A673 (cell line): ENCODE measurements at regions not wholly inside any gene's neighbourhood (a gene's known extent, or its start where the extent isn't known, plus 50 kb on each side); places are given as distances from the start of the nearest gene placed in this dataset.

Source experiments
- BruUV-seq: library from RNA; stranded (reverse); fragments of 400-500 nt; replicated peaks from 2 replicates; lab custom pipeline; 2021; lab: Mats Ljungman, UMichigan
- CTCF ChIA-PET: fragments of 300-600 bp; sonication (Branson Sonifier 250); formaldehyde crosslinking; loops from one replicate; lab custom pipeline; 2022; ENCODE audit warnings: antibody characterized with exemption; lab: Charles Lee
- POLR2A ChIA-PET: fragments of 300-600 bp; sonication (Branson Sonifier 250); formaldehyde crosslinking; loops from one replicate; lab custom pipeline; 2022; ENCODE audit warnings: antibody characterized with exemption; ENCODE audit not compliant: low non-redundant PET; lab: Charles Lee
- DNase-seq: peaks from one replicate; pipeline ENCODE4 v3.0.0-alpha.2; 2015; ENCODE audit warnings: low spot score
- H3K27ac ChIP-seq: fragments of 200-600 bp; sonication (generic); 2 replicates; pipeline ENCODE4 v1.5.1; 2016; ENCODE audit warnings: mixed run types, low read depth, mild to moderate bottlenecking, mixed read lengths, antibody characterized with exemption, low read length; ENCODE audit not compliant: poor library complexity, severe bottlenecking
- H3K27me3 ChIP-seq: fragments of 200-600 bp; sonication (generic); replicated peaks from 2 replicates; pipeline ENCODE4 v1.6.1; 2017; ENCODE audit warnings: mixed run types, low read depth, mild to moderate bottlenecking, mixed read lengths, antibody characterized with exemption, low read length; ENCODE audit not compliant: insufficient read depth, poor library complexity
- H3K36me3 ChIP-seq: fragments of 200-600 bp; sonication (generic); 2 replicates; pipeline ENCODE4 v1.6.1; 2016; ENCODE audit warnings: mixed run types, mild to moderate bottlenecking, mixed read lengths, antibody characterized with exemption, low read length; ENCODE audit not compliant: insufficient read depth, poor library complexity, severe bottlenecking
- H3K4me1 ChIP-seq: fragments of 200-600 bp; sonication (generic); 2 replicates; pipeline ENCODE4 v1.6.1; 2017; ENCODE audit warnings: mixed run types, mild to moderate bottlenecking, mixed read lengths, antibody characterized with exemption, low read length; ENCODE audit not compliant: insufficient read depth, poor library complexity, severe bottlenecking
- H3K4me3 ChIP-seq: fragments of 200-600 bp; sonication (generic); 2 replicates; pipeline ENCODE4 v1.5.1; 2016; ENCODE audit warnings: low read depth, mixed run types, mild to moderate bottlenecking, mixed read lengths, low read length; ENCODE audit not compliant: poor library complexity, severe bottlenecking
- H3K9me3 ChIP-seq: fragments of 200-600 bp; sonication (generic); 2 replicates; pipeline ENCODE4 v1.6.1; 2016; ENCODE audit warnings: mixed run types, low read depth, mild to moderate bottlenecking, mixed read lengths, antibody characterized with exemption, low read length; ENCODE audit not compliant: poor library complexity, severe bottlenecking
- CTCF ChIP-seq: fragments of 300-800, 200-600 bp; sonication (generic); conservative IDR thresholded peaks from 2 replicates; pipeline ENCODE4 v1.5.1; 2017; ENCODE audit warnings: low read depth, mild to moderate bottlenecking, antibody characterized with exemption, low read length, moderate library complexity, mixed read lengths
- EZH2 ChIP-seq: fragments of 200-600 bp; sonication (generic); IDR thresholded peaks from 2 replicates; pipeline ENCODE4 v1.6.1; 2017; ENCODE audit warnings: borderline replicate concordance, low read depth, mild to moderate bottlenecking, mixed read lengths, antibody characterized with exemption, low read length; ENCODE audit not compliant: poor library complexity, severe bottlenecking
- intact Hi-C: fragments of 100-400 bp; cut with micrococcal nuclease; formaldehyde crosslinking; loops from one replicate; pipeline ENCODE4 v1.10.0; 2022; ENCODE audit not compliant: unreplicated experiment

- no peak for TF ChIP-seq CTCF
- TF ChIP-seq EZH2 = no peak
- BruUV-seq = no TSS peak
- H3K27ac ChIP-seq = no peak overlapping the region
- H3K9me3 ChIP-seq = no peaks in the 10 kb centered on the region
- intact Hi-C loops = no loop called here
- ChIA-PET CTCF (no interaction called here), POLR2A (no interaction called here)
- no peak for DNase-seq
- H3K27me3 ChIP-seq = no peaks in the 10 kb centered on the region
- H3K4me1 ChIP-seq = no peaks in the 10 kb centered on the region
- no peaks in the 10 kb centered on the region for H3K36me3 ChIP-seq
- no peak overlapping the region for H3K4me3 ChIP-seq
Observed at GRCh38 chr5:117776977-117777376, 1202.4 kb upstream of the SEMA6A start.

- Histone ChIP-seq H3K27me3 (no peaks in the 10 kb centered on the region), H3K4me3 (no peak overlapping the region), H3K4me1 (no peaks in the 10 kb centered on the region), H3K36me3 (no peaks in the 10 kb centered on the region), H3K9me3 (peaks cover 5% of the 10 kb centered on the region), H3K27ac (no peak overlapping the region)
- intact Hi-C loops = no loop called here
- no TSS peak for BruUV-seq
- POLR2A ChIA-PET = no interaction called here
- CTCF ChIA-PET = no interaction called here
- DNase-seq = no peak
- TF ChIP-seq CTCF (no peak), EZH2 (no peak)
Observed at GRCh38 chr5:117769877-117770276, 1195.3 kb upstream of the SEMA6A start.

- POLR2A ChIA-PET = no interaction called here
- BruUV-seq = no TSS peak
- Histone ChIP-seq H3K9me3 (no peaks in the 10 kb centered on the region), H3K36me3 (no peaks in the 10 kb centered on the region), H3K4me3 (no peak overlapping the region), H3K27me3 (no peaks in the 10 kb centered on the region), H3K4me1 (no peaks in the 10 kb centered on the region), H3K27ac (no peak overlapping the region)
- CTCF ChIA-PET = no interaction called here
- intact Hi-C loops = no loop called here
- TF ChIP-seq CTCF (no peak), EZH2 (no peak)
- DNase-seq = no peak
Observed at GRCh38 chr5:117763271-117763670, 1188.6 kb upstream of the SEMA6A start.
